Caco-2 (cell line): ENCODE measurements at regions not wholly inside any gene's neighbourhood (a gene's known extent, or its start where the extent isn't known, plus 50 kb on each side); places are given as distances from the start of the nearest gene placed in this dataset.

Source experiments
- BruUV-seq: library from RNA; stranded (reverse); fragments of 400-500 nt; replicated peaks from 2 replicates; lab custom pipeline; 2021; lab: Mats Ljungman, UMichigan
- CTCF ChIA-PET: fragments of 300-600 bp; sonication (Branson Sonifier 250); formaldehyde crosslinking; loops from one replicate; lab custom pipeline; 2022; ENCODE audit warnings: antibody characterized with exemption; lab: Charles Lee
- POLR2A ChIA-PET: fragments of 300-600 bp; sonication (Branson Sonifier 250); formaldehyde crosslinking; loops from one replicate; lab custom pipeline; 2022; ENCODE audit warnings: antibody characterized with exemption; lab: Charles Lee
- DNase-seq, 2 experiments: peaks; one replicate each; pipeline versions ENCODE4 v3.0.0 to v3.0.0-alpha.2; 2020 to 2022
- H3K27me3 ChIP-seq: replicated peaks from 2 replicates; pipeline ENCODE4 v1.6.0; 2011; ENCODE audit warnings: low read length; ENCODE audit not compliant: control insufficient read depth, insufficient read depth
- H3K36me3 ChIP-seq: 2 replicates; pipeline ENCODE4 v1.5.1; 2011; ENCODE audit warnings: low read length; ENCODE audit not compliant: control insufficient read depth, insufficient read depth
- H3K4me1 ChIP-seq: fragments of 250-450 bp; sonication (Bioruptor Pico); 2 replicates; pipeline ENCODE4 v1.5.1; 2020; ENCODE audit warnings: mild to moderate bottlenecking
- H3K4me3 ChIP-seq: 2 replicates; pipeline ENCODE4 v1.5.1; 2011; ENCODE audit warnings: low read depth, mild to moderate bottlenecking, control low read depth, low read length
- H3K9me3 ChIP-seq: fragments of 250-450 bp; sonication (Bioruptor Pico); 2 replicates; pipeline ENCODE4 v1.5.1; 2020; ENCODE audit warnings: mild to moderate bottlenecking, moderate library complexity
- H3K27ac Mint-ChIP-seq: one replicate; pipeline ENCODE4 v1.8.0; 2022; ENCODE audit warnings: mixed read lengths; ENCODE audit not compliant: unreplicated experiment
- H3K27me3 Mint-ChIP-seq: one replicate; pipeline ENCODE4 v1.8.0; 2022; ENCODE audit warnings: mixed read lengths; ENCODE audit not compliant: insufficient read depth, unreplicated experiment
- H3K36me3 Mint-ChIP-seq: one replicate; pipeline ENCODE4 v1.8.0; 2022; ENCODE audit warnings: mild to moderate bottlenecking, mixed read lengths; ENCODE audit not compliant: insufficient read depth, unreplicated experiment
- H3K4me1 Mint-ChIP-seq: one replicate; pipeline ENCODE4 v1.8.0; 2022; ENCODE audit warnings: low read depth, mixed read lengths; ENCODE audit not compliant: unreplicated experiment
- H3K4me3 Mint-ChIP-seq: one replicate; pipeline ENCODE4 v1.8.0; 2022; ENCODE audit warnings: mild to moderate bottlenecking, moderate library complexity, mixed read lengths; ENCODE audit not compliant: unreplicated experiment
- H3K9me3 Mint-ChIP-seq: one replicate; pipeline ENCODE4 v1.8.0; 2022; ENCODE audit warnings: mixed read lengths; ENCODE audit not compliant: unreplicated experiment
- intact Hi-C: fragments of 100-400 bp; cut with micrococcal nuclease; formaldehyde crosslinking; loops from one replicate; pipeline ENCODE4 v1.10.0; 2022; ENCODE audit not compliant: unreplicated experiment
- TF ChIP-seq, protein P1 (sequence below), 2 experiments: fragments of 200-600 bp in 1 of 2; IDR thresholded peaks; 1 replicate in 1 of 2; 2 replicates in 1 of 2; pipeline versions ENCODE4 v1.5.1 to v1.8.0; 2011 to 2022; ENCODE audit warnings: antibody characterized with exemption in 1 of 2, control low read depth in 1 of 2, inconsistent platforms in 1 of 2, low read depth in 1 of 2, low read length in 1 of 2, mild to moderate bottlenecking in 1 of 2, moderate library complexity in 1 of 2; ENCODE audit not compliant: insufficient read depth in 1 of 2, severe bottlenecking in 1 of 2, unreplicated experiment in 1 of 2

DNA sequence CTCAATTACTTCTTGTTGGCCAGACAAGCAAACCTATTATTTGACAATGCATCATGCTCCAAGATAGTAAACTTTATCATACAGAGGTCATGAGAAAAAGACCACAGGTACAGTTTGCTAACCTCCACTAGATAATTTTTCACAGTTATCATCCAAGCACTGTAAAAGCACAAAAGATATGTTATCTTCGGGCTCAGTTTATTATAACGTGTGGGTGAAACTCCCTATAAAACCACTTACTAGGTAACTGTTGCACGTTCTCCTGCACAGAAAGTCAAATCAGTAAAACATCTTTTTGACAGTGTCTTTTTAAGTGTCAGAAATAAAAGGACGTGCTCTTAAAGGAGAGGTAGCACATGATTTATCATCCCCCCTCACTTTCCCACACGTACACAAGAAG, 94.7 kb upstream of the BCL11A start:
- no TSS peak for BruUV-seq
- peaks cover 26% of the 10 kb centered on the region for H3K27me3 Mint-ChIP-seq
- H3K4me3 ChIP-seq = no peak overlapping the region
- ChIA-PET CTCF (no interaction called here), POLR2A (no interaction called here)
- no peaks in the 10 kb centered on the region for H3K4me1 ChIP-seq
- no peaks in the 10 kb centered on the region for H3K9me3 ChIP-seq
- intact Hi-C loops = no loop called here
- TF ChIP-seq, protein P1, sequence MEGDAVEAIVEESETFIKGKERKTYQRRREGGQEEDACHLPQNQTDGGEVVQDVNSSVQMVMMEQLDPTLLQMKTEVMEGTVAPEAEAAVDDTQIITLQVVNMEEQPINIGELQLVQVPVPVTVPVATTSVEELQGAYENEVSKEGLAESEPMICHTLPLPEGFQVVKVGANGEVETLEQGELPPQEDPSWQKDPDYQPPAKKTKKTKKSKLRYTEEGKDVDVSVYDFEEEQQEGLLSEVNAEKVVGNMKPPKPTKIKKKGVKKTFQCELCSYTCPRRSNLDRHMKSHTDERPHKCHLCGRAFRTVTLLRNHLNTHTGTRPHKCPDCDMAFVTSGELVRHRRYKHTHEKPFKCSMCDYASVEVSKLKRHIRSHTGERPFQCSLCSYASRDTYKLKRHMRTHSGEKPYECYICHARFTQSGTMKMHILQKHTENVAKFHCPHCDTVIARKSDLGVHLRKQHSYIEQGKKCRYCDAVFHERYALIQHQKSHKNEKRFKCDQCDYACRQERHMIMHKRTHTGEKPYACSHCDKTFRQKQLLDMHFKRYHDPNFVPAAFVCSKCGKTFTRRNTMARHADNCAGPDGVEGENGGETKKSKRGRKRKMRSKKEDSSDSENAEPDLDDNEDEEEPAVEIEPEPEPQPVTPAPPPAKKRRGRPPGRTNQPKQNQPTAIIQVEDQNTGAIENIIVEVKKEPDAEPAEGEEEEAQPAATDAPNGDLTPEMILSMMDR (IDR thresholded peaks at IDR 0.05; ENCODE audit: insufficient read depth in 1 of 2, low read depth in 1 of 2, low read length in 1 of 2, severe bottlenecking in 1 of 2, unreplicated experiment in 1 of 2) = no peak
- H3K27ac Mint-ChIP-seq = no peak overlapping the region
- no peaks in the 10 kb centered on the region for H3K36me3 ChIP-seq
- no peaks in the 10 kb centered on the region for H3K27me3 ChIP-seq
- no peaks in the 10 kb centered on the region for H3K4me1 Mint-ChIP-seq
- no peak overlapping the region for H3K4me3 Mint-ChIP-seq
- DNase-seq = no peak
- H3K36me3 Mint-ChIP-seq = no peaks in the 10 kb centered on the region
- no peaks in the 10 kb centered on the region for H3K9me3 Mint-ChIP-seq

- ChIA-PET CTCF (no interaction called here), POLR2A (no interaction called here)
- intact Hi-C loops = no loop called here
- DNase-seq = no peak
- no peaks in the 10 kb centered on the region for H3K36me3 Mint-ChIP-seq
- TF ChIP-seq, protein P1 (IDR thresholded peaks at IDR 0.05; ENCODE audit: insufficient read depth in 1 of 2, low read depth in 1 of 2, low read length in 1 of 2, severe bottlenecking in 1 of 2, unreplicated experiment in 1 of 2) = no peak
- peaks cover 28% of the 10 kb centered on the region for H3K27me3 Mint-ChIP-seq
- no peaks in the 10 kb centered on the region for H3K36me3 ChIP-seq
- no peaks in the 10 kb centered on the region for H3K9me3 ChIP-seq
- H3K9me3 Mint-ChIP-seq = no peaks in the 10 kb centered on the region
- H3K27me3 ChIP-seq = no peaks in the 10 kb centered on the region
- no peaks in the 10 kb centered on the region for H3K4me1 Mint-ChIP-seq
- BruUV-seq = no TSS peak
- no peak overlapping the region for H3K4me3 Mint-ChIP-seq
- no peak overlapping the region for H3K4me3 ChIP-seq
- no peak overlapping the region for H3K27ac Mint-ChIP-seq
- H3K4me1 ChIP-seq = no peaks in the 10 kb centered on the region
Measured at GRCh38 chr2:60649721-60650120, 96.3 kb upstream of the BCL11A start.

GRCh38 chr2:60652832-60653340, 99.4 kb upstream of the BCL11A start:
- peaks cover 29% of the 10 kb centered on the region for H3K27me3 Mint-ChIP-seq
- no peaks in the 10 kb centered on the region for H3K36me3 Mint-ChIP-seq
- H3K4me1 Mint-ChIP-seq = no peaks in the 10 kb centered on the region

More at GRCh38 chr2:60652832-60653340, 99.4 kb upstream of the BCL11A start:
- Histone ChIP-seq H3K27me3 (no peaks in the 10 kb centered on the region; the same call in 1 of the 2 replicates), H3K9me3 (no peaks in the 10 kb centered on the region), H3K36me3 (no peaks in the 10 kb centered on the region), H3K4me3 (no peak overlapping the region), H3K4me1 (no peaks in the 10 kb centered on the region)
- no peak for DNase-seq
- CTCF ChIA-PET = interaction anchor here (1.0 kb wide), 1 partner anchor 21 kb away, joined by 3 read pairs; no protein-coding TSS in a partner anchor
- POLR2A ChIA-PET = no interaction called here
- Mint-ChIP-seq H3K4me3 (no peak overlapping the region), H3K9me3 (no peaks in the 10 kb centered on the region), H3K27ac (no peak overlapping the region)
- intact Hi-C loops = no loop called here
- BruUV-seq = no TSS peak
- TF ChIP-seq, protein P1 (IDR thresholded peaks at IDR 0.05; ENCODE audit: insufficient read depth in 1 of 2, low read depth in 1 of 2, low read length in 1 of 2, severe bottlenecking in 1 of 2, unreplicated experiment in 1 of 2) = no peak
